Neuronal stem cell (in vitro differentiated cells): ENCODE measurements at regions not wholly inside any gene's neighbourhood (a gene's known extent, or its start where the extent isn't known, plus 50 kb on each side); places are given as distances from the start of the nearest gene placed in this dataset.

Source experiments
- DNase-seq: peaks from one replicate; pipeline ENCODE4 v3.0.0-alpha.2; 2013; ENCODE audit warnings: low spot score
- H2AFZ ChIP-seq: one replicate; pipeline ENCODE4 v1.6.1; 2013; ENCODE audit warnings: mild to moderate bottlenecking, low read length, inconsistent platforms
- H2AK5ac ChIP-seq: 2 replicates; pipeline ENCODE4 v1.6.1; 2013; ENCODE audit warnings: low read depth, mild to moderate bottlenecking, inconsistent platforms, low read length, moderate library complexity, mixed read lengths
- H2BK120ac ChIP-seq: 2 replicates; pipeline ENCODE4 v1.6.1; 2013; ENCODE audit warnings: low read depth, mild to moderate bottlenecking, inconsistent platforms, low read length, moderate library complexity, mixed read lengths
- H2BK12ac ChIP-seq: one replicate; pipeline ENCODE4 v1.6.1; 2013; ENCODE audit warnings: low read length, inconsistent platforms
- H2BK15ac ChIP-seq: 2 replicates; pipeline ENCODE4 v1.6.1; 2013; ENCODE audit warnings: mild to moderate bottlenecking, low read length, inconsistent platforms, mixed read lengths
- H2BK5ac ChIP-seq: one replicate; pipeline ENCODE4 v1.6.1; 2013; ENCODE audit warnings: inconsistent platforms, mild to moderate bottlenecking, low read length, moderate library complexity
- H3K14ac ChIP-seq: one replicate; pipeline ENCODE4 v1.6.1; 2013; ENCODE audit warnings: low read length, inconsistent platforms
- H3K18ac ChIP-seq: 2 replicates; pipeline ENCODE4 v1.6.1; 2013; ENCODE audit warnings: low read length, inconsistent platforms
- H3K23ac ChIP-seq: 2 replicates; pipeline ENCODE4 v1.6.1; 2013; ENCODE audit warnings: low read depth, mild to moderate bottlenecking, mixed read lengths, low read length, inconsistent platforms; ENCODE audit not compliant: poor library complexity
- H3K27ac ChIP-seq: replicated peaks from 3 replicates; pipeline ENCODE4 v1.5.1; 2013; ENCODE audit warnings: low read length, inconsistent platforms
- H3K27me3 ChIP-seq, 3 experiments: 2 replicates each; pipeline ENCODE4 v1.6.1; 2013; ENCODE audit warnings: low read length in 3 of 3, mild to moderate bottlenecking in 2 of 3, inconsistent platforms in 1 of 3, low read depth in 1 of 3, mixed read lengths in 1 of 3, moderate library complexity in 1 of 3; ENCODE audit not compliant: control insufficient read depth in 3 of 3, insufficient read depth in 3 of 3
- H3K36me3 ChIP-seq, 2 donors: replicated peaks in 1 of 2; 2 replicates each; pipeline ENCODE4 v1.6.1; 2013; ENCODE audit warnings: low read length in 2 of 2; ENCODE audit not compliant: control insufficient read depth in 2 of 2, insufficient read depth in 2 of 2
- H3K4ac ChIP-seq: 2 replicates; pipeline ENCODE4 v1.6.1; 2013; ENCODE audit warnings: inconsistent platforms, mild to moderate bottlenecking, low read length, moderate library complexity
- H3K4me1 ChIP-seq, 2 donors: 1 replicate in 1 of 2; 2 replicates in 1 of 2; pipeline ENCODE4 v1.6.1; 2013; ENCODE audit warnings: low read length in 2 of 2, low read depth in 1 of 2; ENCODE audit not compliant: control insufficient read depth in 2 of 2, insufficient read depth in 1 of 2
- H3K4me2 ChIP-seq: one replicate; pipeline ENCODE4 v1.6.1; 2013; ENCODE audit warnings: mild to moderate bottlenecking, low read length, inconsistent platforms; ENCODE audit not compliant: insufficient read depth, poor library complexity, severe bottlenecking
- H3K4me3 ChIP-seq, 2 donors: 2 replicates each; pipeline ENCODE4 v1.5.1; 2013; ENCODE audit warnings: low read length in 2 of 2, mild to moderate bottlenecking in 2 of 2, inconsistent platforms in 1 of 2, moderate library complexity in 1 of 2
- H3K79me1 ChIP-seq: one replicate; pipeline ENCODE4 v1.6.1; 2013; ENCODE audit warnings: low read depth, mild to moderate bottlenecking, inconsistent platforms, low read length, moderate library complexity
- H3K9ac ChIP-seq: one replicate; pipeline ENCODE4 v1.6.1; 2013; ENCODE audit warnings: mild to moderate bottlenecking, low read depth, low read length, inconsistent platforms; ENCODE audit not compliant: poor library complexity
- H3K9me3 ChIP-seq, 2 donors: replicated peaks in 1 of 2; 2 replicates each; pipeline versions ENCODE3 to v1.6.1; 2013; ENCODE audit warnings: low read length in 2 of 2, mild to moderate bottlenecking in 2 of 2, inconsistent platforms in 1 of 2, low read depth in 1 of 2, mixed read lengths in 1 of 2, moderate library complexity in 1 of 2; ENCODE audit not compliant: control insufficient read depth in 2 of 2, insufficient read depth in 1 of 2
- H4K8ac ChIP-seq: one replicate; pipeline ENCODE4 v1.6.1; 2013; ENCODE audit warnings: low read depth, mild to moderate bottlenecking, inconsistent platforms, low read length, moderate library complexity
- H4K91ac ChIP-seq: one replicate; pipeline ENCODE4 v1.6.1; 2013; ENCODE audit warnings: low read length, low read depth, mild to moderate bottlenecking, inconsistent platforms; ENCODE audit not compliant: poor library complexity
- WGBS, 2 donors: extraction: QIAGEN DNeasy Blood & Tissue Kit; methylation state at CpG; one replicate each; pipeline ENCODE4 v1.1.7; 2013; ENCODE audit warnings: missing lambda C conversion rate in 2 of 2, mixed read lengths in 1 of 2; ENCODE audit not compliant: insufficient read length in 2 of 2, insufficient replicate concordance in 1 of 2; ENCODE audit errors: extremely low coverage in 2 of 2; 5-methylcytosine and 5-hydroxymethylcytosine counted together

DNA sequence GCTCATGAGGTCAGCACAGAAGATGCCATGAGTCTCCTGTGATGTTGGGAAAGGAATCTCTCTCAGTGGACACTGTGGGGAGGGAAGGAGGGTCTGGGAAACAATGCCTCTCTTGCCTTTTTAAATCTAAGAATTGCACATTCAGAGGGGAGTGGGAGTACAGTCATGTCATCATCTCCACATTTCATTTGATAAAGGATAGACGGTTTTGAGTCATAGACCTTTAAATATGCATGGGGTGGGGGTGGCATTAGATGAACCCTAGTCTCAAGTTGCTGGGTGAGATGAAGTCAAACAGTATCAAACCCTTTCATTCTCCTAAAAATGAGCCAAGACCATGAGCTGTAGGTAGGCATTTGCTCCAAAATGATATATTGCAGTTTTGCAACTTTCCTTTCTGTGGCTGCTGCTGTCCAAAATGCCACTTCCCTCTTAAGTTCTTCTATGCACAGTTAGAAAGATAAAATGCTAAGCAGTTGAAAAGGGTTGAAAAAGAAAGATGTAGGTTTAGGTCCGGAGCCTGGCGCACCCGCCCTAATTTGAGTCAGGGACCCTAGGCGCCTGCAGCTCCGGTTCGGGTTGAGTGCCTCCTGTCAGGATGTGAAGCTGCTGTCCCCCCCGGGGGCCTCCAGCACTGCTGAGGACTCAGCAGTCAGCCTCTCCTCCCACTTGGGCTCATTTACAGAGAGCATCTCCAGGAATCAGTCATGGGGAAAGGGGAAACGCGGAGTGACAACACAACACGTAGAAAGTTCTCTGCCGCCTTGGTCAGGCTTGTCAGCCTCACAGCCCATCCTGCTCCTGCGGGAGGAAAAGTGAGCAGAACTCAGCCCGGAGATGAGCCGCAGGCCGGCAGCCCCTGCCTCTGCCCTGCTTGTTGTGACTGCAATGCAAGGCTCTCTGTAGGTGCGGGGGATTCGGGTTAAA lies 479.3 kb upstream of the RUNX1 start:
- no CpG with 5 or more reads among the region's 18 CpGs for WGBS, 2 donors

DNA sequence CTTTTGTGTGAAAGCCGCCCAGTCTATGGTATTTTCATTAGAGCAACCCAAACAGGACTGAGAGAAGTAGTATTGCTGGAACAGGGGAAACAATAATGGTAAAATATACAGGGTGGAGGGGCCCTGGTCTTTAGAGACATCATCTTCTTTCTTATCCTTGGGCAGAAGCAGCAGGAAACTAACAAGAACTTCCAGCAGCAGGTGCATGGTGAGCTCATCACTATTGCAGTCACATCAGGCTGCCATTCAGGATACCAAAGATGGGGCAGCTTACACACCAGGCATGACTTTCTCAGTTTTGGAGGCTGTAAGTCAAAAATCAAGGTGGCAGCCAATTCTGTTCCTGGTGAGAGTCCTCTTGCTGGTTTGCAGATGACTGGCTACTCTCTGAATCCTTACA lies 478.3 kb upstream of the RUNX1 start:
- no peak overlapping the region for H2BK120ac ChIP-seq
- no peak overlapping the region for H2AFZ ChIP-seq
- no peaks in the 10 kb centered on the region for H3K79me1 ChIP-seq
- H3K4me1 ChIP-seq, result no peaks in the 10 kb centered on the region
- H4K8ac ChIP-seq, result no peak overlapping the region
- no peaks in the 10 kb centered on the region for H3K27me3 ChIP-seq
- no peak for DNase-seq
- H3K27ac ChIP-seq, result no peak overlapping the region
- no peak overlapping the region for H3K4me3 ChIP-seq
- no peak overlapping the region for H2BK5ac ChIP-seq
- no peak overlapping the region for H4K91ac ChIP-seq
- no peak overlapping the region for H2BK12ac ChIP-seq
- WGBS, 2 donors, result no CpG with 5 or more reads among the region's 1 CpG
- no peak overlapping the region for H2AK5ac ChIP-seq
- H3K14ac ChIP-seq, result no peak overlapping the region
- no peak overlapping the region for H3K18ac ChIP-seq
- no peak overlapping the region for H2BK15ac ChIP-seq
- H3K9me3 ChIP-seq, result no peaks in the 10 kb centered on the region
- no peak overlapping the region for H3K9ac ChIP-seq
- H3K4me2 ChIP-seq, result no peak overlapping the region
- H3K23ac ChIP-seq, result no peak overlapping the region
- H3K4ac ChIP-seq, result no peak overlapping the region
- H3K36me3 ChIP-seq, result no peaks in the 10 kb centered on the region

More for the DNA sequence above, 479.3 kb upstream of the RUNX1 start:
- H4K91ac ChIP-seq, result no peak overlapping the region
- no peak overlapping the region for H3K4me2 ChIP-seq
- no peak overlapping the region for H3K4me3 ChIP-seq
- no peak overlapping the region for H2BK15ac ChIP-seq
- H3K9ac ChIP-seq, result no peak overlapping the region
- H3K18ac ChIP-seq, result no peak overlapping the region
- no peak overlapping the region for H2AK5ac ChIP-seq
- no peaks in the 10 kb centered on the region for H3K36me3 ChIP-seq
- no peak overlapping the region for H3K23ac ChIP-seq
- no peaks in the 10 kb centered on the region for H3K9me3 ChIP-seq
- no peak overlapping the region for H2BK120ac ChIP-seq
- no peaks in the 10 kb centered on the region for H3K27me3 ChIP-seq
- H2BK12ac ChIP-seq, result no peak overlapping the region
- no peaks in the 10 kb centered on the region for H3K4me1 ChIP-seq
- H3K14ac ChIP-seq, result no peak overlapping the region
- no peak overlapping the region for H2BK5ac ChIP-seq
- H2AFZ ChIP-seq, result peak overlapping the region; percentile 17
- no peak overlapping the region for H3K4ac ChIP-seq
- no peak overlapping the region for H4K8ac ChIP-seq
- no peaks in the 10 kb centered on the region for H3K79me1 ChIP-seq
- DNase-seq, result no peak
- H3K27ac ChIP-seq, result no peak overlapping the region

DNA sequence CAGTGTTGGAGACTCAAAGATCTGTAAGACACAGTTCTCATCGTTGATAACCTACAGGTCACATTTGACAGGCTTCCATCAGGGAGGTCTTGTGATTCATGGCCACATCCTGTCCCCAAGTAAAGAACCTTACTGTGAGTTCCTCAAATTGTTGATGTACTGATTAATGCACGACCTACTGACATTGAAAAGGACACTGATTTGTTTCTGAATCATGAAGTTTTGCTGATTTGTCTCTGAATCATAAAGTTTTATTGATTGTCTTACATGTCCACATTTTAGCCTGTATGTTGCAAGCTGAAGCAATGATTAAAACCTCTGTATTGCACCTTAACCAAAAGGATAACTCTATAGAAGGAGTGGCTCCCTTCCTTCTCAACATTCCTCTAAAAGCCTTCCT lies 476.3 kb upstream of the RUNX1 start:
- Histone ChIP-seq H2AK5ac (no peak overlapping the region), H2AFZ (no peak overlapping the region), H4K91ac (no peak overlapping the region), H2BK5ac (no peak overlapping the region), H3K27ac (no peak overlapping the region), H2BK12ac (no peak overlapping the region), H3K9me3 (no peaks in the 10 kb centered on the region), H3K23ac (no peak overlapping the region), H3K36me3 (no peaks in the 10 kb centered on the region), H4K8ac (no peak overlapping the region), H3K4me3 (no peak overlapping the region), H3K27me3 (no peaks in the 10 kb centered on the region), H2BK15ac (no peak overlapping the region), H2BK120ac (no peak overlapping the region), H3K9ac (no peak overlapping the region), H3K4me2 (no peak overlapping the region), H3K4ac (no peak overlapping the region), H3K4me1 (no peaks in the 10 kb centered on the region), H3K14ac (no peak overlapping the region), H3K79me1 (no peaks in the 10 kb centered on the region), H3K18ac (no peak overlapping the region)
- WGBS, 2 donors, result no CpG with 5 or more reads among the region's 2 CpGs
- no peak for DNase-seq

DNA sequence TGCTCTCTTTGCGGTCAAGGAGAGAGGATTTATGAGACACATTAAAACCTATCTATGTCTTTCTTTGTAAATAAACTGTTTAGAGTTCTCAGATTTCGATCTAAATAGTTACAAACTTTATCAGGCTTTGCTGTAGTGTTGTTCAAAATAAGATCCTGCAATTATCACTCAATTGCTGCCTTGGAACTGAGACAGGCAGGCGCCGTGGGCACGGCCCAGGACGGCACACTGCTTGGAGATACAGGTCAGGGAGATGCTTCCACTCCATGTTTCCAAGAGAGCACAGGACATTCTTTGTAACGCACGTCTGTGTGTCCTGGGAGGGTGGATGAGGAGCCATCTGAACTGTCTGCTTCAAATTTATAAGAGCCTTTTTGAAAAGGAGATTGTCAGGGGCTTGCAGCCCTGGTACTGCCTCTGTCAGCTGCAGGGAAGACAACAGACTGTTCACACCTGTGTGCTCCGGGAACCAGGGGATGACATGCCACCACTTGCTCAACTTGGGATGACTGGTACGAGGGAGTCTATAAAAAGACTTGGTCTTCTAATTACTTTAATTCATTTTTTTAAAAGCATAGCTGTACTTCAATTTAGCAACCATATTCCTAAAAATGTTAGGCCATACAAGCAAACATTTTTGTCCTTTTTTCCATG lies 472.9 kb upstream of the RUNX1 start:
- Histone ChIP-seq H3K9ac (no peak overlapping the region), H3K18ac (no peak overlapping the region), H2AFZ (no peak overlapping the region), H2BK15ac (no peak overlapping the region), H3K4me3 (no peak overlapping the region), H2AK5ac (no peak overlapping the region), H3K27me3 (no peaks in the 10 kb centered on the region), H3K4ac (no peak overlapping the region), H3K23ac (no peak overlapping the region), H3K79me1 (no peaks in the 10 kb centered on the region), H3K4me2 (no peak overlapping the region), H4K8ac (no peak overlapping the region), H3K36me3 (no peaks in the 10 kb centered on the region), H2BK120ac (no peak overlapping the region), H2BK12ac (no peak overlapping the region), H3K27ac (no peak overlapping the region), H2BK5ac (no peak overlapping the region), H4K91ac (no peak overlapping the region), H3K9me3 (no peaks in the 10 kb centered on the region), H3K14ac (no peak overlapping the region), H3K4me1 (no peaks in the 10 kb centered on the region)
- no peak for DNase-seq
- WGBS, 2 donors, result no CpG with 5 or more reads among the region's 10 CpGs
